Prostate gland (tissue), 2 donors: ENCODE measurements at regions not wholly inside any gene's neighbourhood (a gene's known extent, or its start where the extent isn't known, plus 50 kb on each side); places are given as distances from the start of the nearest gene placed in this dataset.

Experiments
- DNase-seq: peaks from one replicate; pipeline ENCODE4 v3.0.0-alpha.2; 2019; ENCODE audit warnings: low spot score
- H3K27ac ChIP-seq, 2 donors: fragments of 200-600 bp; sonication (generic); 2 replicates each; pipeline ENCODE4 v1.5.1; 2017 to 2019
- H3K27me3 ChIP-seq: fragments of 200-600 bp; sonication (generic); replicated peaks from 2 replicates; pipeline ENCODE4 v1.5.1; 2019; ENCODE audit not compliant: insufficient read depth
- H3K36me3 ChIP-seq, 2 donors: fragments of 200-600 bp; sonication (generic); 1 replicate in 1 of 2; 2 replicates in 1 of 2; pipeline versions ENCODE4 v1.5.1 to v1.8.1; 2017 to 2019
- H3K4me1 ChIP-seq: fragments of 200-600 bp; sonication (generic); replicated peaks from 2 replicates; pipeline ENCODE4 v1.5.1; 2019
- H3K4me3 ChIP-seq, 2 donors: fragments of 200-600 bp; sonication (generic); 2 replicates each; pipeline ENCODE4 v1.5.1; 2017 to 2019
- H3K9me3 ChIP-seq: fragments of 200-600 bp; sonication (generic); 2 replicates; pipeline ENCODE4 v1.5.1; 2017
- POLR2A ChIP-seq: fragments of 450-650 bp; IDR thresholded peaks from one replicate; pipeline ENCODE4 v1.6.1; 2016; ENCODE audit warnings: antibody characterized with exemption, mild to moderate bottlenecking
- POLR2AphosphoS5 ChIP-seq: sonication (generic); formaldehyde crosslinking; IDR thresholded peaks from one replicate; pipeline ENCODE4 v1.6.1; 2017; ENCODE audit warnings: antibody characterized with exemption
- WGBS: methylation state at CpG from one replicate; pipeline ENCODE4 v1.1.5; 2018; 5-methylcytosine and 5-hydroxymethylcytosine counted together
- intact Hi-C: fragments of 100-400 bp; cut with DNase I; formaldehyde crosslinking; loops from one replicate; pipeline ENCODE4 v1.14.2; 2022
- TF ChIP-seq, protein P1 (sequence below), 4 experiments: fragments of 200-600 bp in 2 of 4; fragments of 450-650 bp in 2 of 4; sonication (generic) in 2 of 4; IDR thresholded peaks; 1 replicate in 3 of 4; 2 replicates in 1 of 4; pipeline ENCODE4 v1.5.1; 2016 to 2019; ENCODE audit warnings: antibody characterized with exemption in 4 of 4, mild to moderate bottlenecking in 2 of 4, moderate library complexity in 2 of 4

DNA sequence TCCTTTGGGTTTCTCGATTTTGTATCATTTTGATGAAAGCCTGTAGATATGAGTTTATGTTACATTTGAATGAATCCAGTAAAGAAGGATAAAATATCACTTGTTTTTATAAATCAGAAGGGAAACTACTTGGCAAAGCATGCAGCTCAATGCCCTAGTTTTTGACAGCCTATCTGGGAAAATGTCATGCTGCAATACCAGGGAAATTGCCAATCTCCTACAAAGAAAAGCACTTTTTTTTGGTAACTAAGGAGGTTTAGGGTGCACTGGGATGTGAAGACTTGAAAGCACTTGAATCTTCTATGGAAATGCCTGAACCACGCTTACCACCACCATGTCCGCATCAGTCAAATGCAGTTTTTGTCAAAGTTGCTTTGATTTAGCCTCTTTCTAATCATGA, 446.9 kb upstream of the LRRC7 start:
- Histone ChIP-seq H3K4me3 (no peak overlapping the region), H3K27me3 (no peaks in the 10 kb centered on the region), H3K36me3 (no peaks in the 10 kb centered on the region), H3K9me3 (no peaks in the 10 kb centered on the region), H3K27ac (no peak overlapping the region), H3K4me1 (no peaks in the 10 kb centered on the region)
- no peak for TF ChIP-seq POLR2AphosphoS5
- TF ChIP-seq POLR2A: no peak
- TF ChIP-seq, protein P1, sequence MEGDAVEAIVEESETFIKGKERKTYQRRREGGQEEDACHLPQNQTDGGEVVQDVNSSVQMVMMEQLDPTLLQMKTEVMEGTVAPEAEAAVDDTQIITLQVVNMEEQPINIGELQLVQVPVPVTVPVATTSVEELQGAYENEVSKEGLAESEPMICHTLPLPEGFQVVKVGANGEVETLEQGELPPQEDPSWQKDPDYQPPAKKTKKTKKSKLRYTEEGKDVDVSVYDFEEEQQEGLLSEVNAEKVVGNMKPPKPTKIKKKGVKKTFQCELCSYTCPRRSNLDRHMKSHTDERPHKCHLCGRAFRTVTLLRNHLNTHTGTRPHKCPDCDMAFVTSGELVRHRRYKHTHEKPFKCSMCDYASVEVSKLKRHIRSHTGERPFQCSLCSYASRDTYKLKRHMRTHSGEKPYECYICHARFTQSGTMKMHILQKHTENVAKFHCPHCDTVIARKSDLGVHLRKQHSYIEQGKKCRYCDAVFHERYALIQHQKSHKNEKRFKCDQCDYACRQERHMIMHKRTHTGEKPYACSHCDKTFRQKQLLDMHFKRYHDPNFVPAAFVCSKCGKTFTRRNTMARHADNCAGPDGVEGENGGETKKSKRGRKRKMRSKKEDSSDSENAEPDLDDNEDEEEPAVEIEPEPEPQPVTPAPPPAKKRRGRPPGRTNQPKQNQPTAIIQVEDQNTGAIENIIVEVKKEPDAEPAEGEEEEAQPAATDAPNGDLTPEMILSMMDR (IDR thresholded peaks at IDR 0.05): no peak
- 93% methylated on average over 3 of the region's 3 CpGs for WGBS
- no peak for DNase-seq
- intact Hi-C loops: no loop called here

DNA sequence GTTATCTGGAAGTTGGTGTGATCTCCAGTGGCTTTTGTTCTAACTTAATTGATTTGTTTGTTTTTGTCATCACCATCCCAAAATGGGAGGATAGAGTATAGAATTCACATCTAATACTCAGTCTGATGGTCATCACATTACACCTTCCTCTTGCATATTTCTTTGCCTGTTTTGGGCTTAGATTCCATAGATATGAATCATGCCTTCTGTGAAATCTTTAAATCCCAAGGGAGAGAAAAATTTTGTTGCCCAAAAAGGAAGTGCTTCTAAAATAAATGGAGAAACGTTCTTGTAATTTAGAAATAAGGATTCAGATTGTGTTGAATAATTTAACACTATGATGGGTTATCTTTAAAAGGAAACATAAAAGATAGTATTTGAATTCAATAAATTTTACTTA, 446.0 kb upstream of the LRRC7 start:
- Histone ChIP-seq H3K9me3 (no peaks in the 10 kb centered on the region), H3K27ac (no peak overlapping the region), H3K4me1 (no peaks in the 10 kb centered on the region), H3K4me3 (no peak overlapping the region), H3K27me3 (no peaks in the 10 kb centered on the region), H3K36me3 (no peaks in the 10 kb centered on the region)
- TF ChIP-seq, protein P1 (IDR thresholded peaks at IDR 0.05): no peak
- TF ChIP-seq POLR2AphosphoS5 (no peak), POLR2A (no peak)
- WGBS: 47% methylated on average over 1 of the region's 1 CpG
- intact Hi-C loops: no loop called here
- no peak for DNase-seq

DNA sequence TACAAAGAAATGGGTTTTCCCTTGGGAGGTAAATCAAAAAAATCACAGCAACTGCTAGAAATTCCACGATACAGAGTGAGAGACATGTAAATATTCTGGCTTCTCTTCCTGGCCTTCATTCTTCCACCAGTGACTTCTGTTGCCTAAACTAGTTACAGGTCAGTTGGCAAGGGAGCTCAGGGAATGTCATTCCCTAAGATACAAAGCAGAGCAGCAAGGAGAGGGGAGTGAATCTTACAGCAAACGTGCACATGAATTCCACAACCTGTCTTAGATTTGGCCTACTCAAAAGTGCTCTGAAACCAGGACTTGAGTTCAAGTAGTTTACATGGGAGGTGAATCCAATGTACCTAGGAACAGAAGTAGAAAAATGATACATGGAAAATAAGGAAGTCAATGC, 445.3 kb upstream of the LRRC7 start:
- WGBS: 89% methylated on average over 2 of the region's 2 CpGs
- intact Hi-C loops: no loop called here
- Histone ChIP-seq H3K27me3 (no peaks in the 10 kb centered on the region), H3K9me3 (no peaks in the 10 kb centered on the region), H3K4me1 (no peaks in the 10 kb centered on the region), H3K27ac (no peak overlapping the region), H3K4me3 (no peak overlapping the region), H3K36me3 (no peaks in the 10 kb centered on the region)
- TF ChIP-seq, protein P1 (IDR thresholded peaks at IDR 0.05): no peak
- TF ChIP-seq POLR2A (no peak), POLR2AphosphoS5 (no peak)
- DNase-seq: no peak

DNA sequence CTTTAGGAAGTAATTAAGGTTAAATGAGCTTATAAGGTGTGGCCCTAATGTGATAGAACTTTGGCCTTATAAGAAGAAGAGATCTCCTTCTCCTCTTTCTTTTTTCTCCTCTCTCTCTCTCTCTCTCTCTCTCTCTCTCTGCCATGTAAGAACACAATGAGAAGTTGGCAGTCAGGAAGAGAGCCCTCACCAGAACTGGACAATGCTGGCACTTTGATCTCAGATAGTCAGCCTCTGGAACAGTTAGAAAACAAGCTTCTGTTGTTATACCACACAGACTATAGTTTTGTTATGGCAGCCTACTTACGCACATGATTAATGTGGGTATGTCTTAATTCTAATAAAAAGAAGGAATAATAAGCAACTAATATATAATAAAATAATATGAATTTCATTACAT, 444.2 kb upstream of the LRRC7 start:
- no peak overlapping the region for H3K27ac ChIP-seq
- intact Hi-C loops: no loop called here
- DNase-seq: no peak
- H3K36me3 ChIP-seq: no peaks in the 10 kb centered on the region
- no peaks in the 10 kb centered on the region for H3K9me3 ChIP-seq
- H3K27me3 ChIP-seq: no peaks in the 10 kb centered on the region
- 96% methylated on average over 1 of the region's 1 CpG for WGBS
- TF ChIP-seq POLR2AphosphoS5 (no peak), POLR2A (no peak)
- TF ChIP-seq, protein P1 (IDR thresholded peaks at IDR 0.05): no peak
- no peaks in the 10 kb centered on the region for H3K4me1 ChIP-seq
- no peak overlapping the region for H3K4me3 ChIP-seq

DNA sequence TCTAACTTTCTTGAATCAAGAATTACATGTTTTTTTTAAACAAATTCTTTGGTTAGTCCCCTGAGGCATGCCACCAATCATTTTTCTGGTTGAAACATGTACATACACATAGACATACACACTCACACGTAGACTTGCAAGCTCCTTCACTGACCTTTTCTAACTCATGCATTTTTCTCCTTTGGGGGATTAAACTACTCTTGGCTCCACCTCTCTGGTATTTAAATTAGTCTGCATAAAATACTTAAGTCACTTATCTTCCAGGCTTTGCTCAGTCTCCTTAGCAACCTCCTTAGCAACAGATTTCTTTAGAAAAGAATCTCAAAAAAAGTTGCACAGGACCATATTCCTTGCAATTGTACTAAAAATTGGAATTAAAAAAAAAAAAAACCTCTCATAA, 440.9 kb upstream of the LRRC7 start:
- WGBS: 59% methylated on average over 1 of the region's 1 CpG
- Histone ChIP-seq H3K9me3 (no peaks in the 10 kb centered on the region), H3K36me3 (no peaks in the 10 kb centered on the region), H3K27ac (no peak overlapping the region), H3K4me1 (no peaks in the 10 kb centered on the region), H3K27me3 (no peaks in the 10 kb centered on the region), H3K4me3 (no peak overlapping the region)
- intact Hi-C loops: no loop called here
- DNase-seq: no peak
- TF ChIP-seq, protein P1 (IDR thresholded peaks at IDR 0.05): no peak
- TF ChIP-seq POLR2A (no peak), POLR2AphosphoS5 (no peak)
